Breast epithelium (tissue), 3 donors: ENCODE measurements at regions not wholly inside any gene's neighbourhood (a gene's known extent, or its start where the extent isn't known, plus 50 kb on each side); places are given as distances from the start of the nearest gene placed in this dataset.

ENCODE experiments used
- CTCF ChIP-seq, 3 donors: fragments of 450-650 bp; IDR thresholded peaks; one replicate each; pipeline ENCODE4 v1.5.1; 2016 to 2017; ENCODE audit warnings: antibody characterized with exemption in 3 of 3, mild to moderate bottlenecking in 3 of 3, moderate library complexity in 3 of 3
- POLR2A ChIP-seq: fragments of 450-650 bp; IDR thresholded peaks from one replicate; pipeline ENCODE4 v1.6.1; 2016; ENCODE audit warnings: antibody characterized with exemption, mild to moderate bottlenecking, moderate library complexity
- POLR2AphosphoS5 ChIP-seq, 3 donors: sonication (generic); formaldehyde crosslinking; IDR thresholded peaks; one replicate each; pipeline ENCODE4 v1.6.1; 2017; ENCODE audit warnings: antibody characterized with exemption in 3 of 3

GRCh38 chr5:173774271-173774761 lies 113.8 kb upstream of the CPEB4 start:
- TF ChIP-seq POLR2AphosphoS5 (IDR thresholded peaks at IDR 0.05) (no peak), CTCF (IDR thresholded peaks at IDR 0.05) (no peak), POLR2A (no peak)
